Neutrophil (primary cell): ENCODE measurements at regions not wholly inside any gene's neighbourhood (a gene's known extent, or its start where the extent isn't known, plus 50 kb on each side); places are given as distances from the start of the nearest gene placed in this dataset.

Experiments used
- H3K27ac ChIP-seq: fragments of 200-600 bp; sonication (generic); 2 replicates; pipeline ENCODE4 v1.5.1; 2016; ENCODE audit warnings: mild to moderate bottlenecking, moderate library complexity
- H3K27me3 ChIP-seq: fragments of 200-600 bp; sonication (generic); 2 replicates; pipeline ENCODE4 v1.6.0; 2016; ENCODE audit warnings: mild to moderate bottlenecking
- H3K36me3 ChIP-seq: fragments of 200-600 bp; sonication (generic); 2 replicates; pipeline ENCODE4 v1.5.1; 2017
- H3K4me1 ChIP-seq, 2 experiments: fragments of 200-600 bp in 1 of 2; sonication (generic) in 1 of 2; 1 replicate in 1 of 2; 2 replicates in 1 of 2; pipeline versions ENCODE4 v1.5.1 to v1.6.1; 2013 to 2016; ENCODE audit warnings: low read depth in 1 of 2, low read length in 1 of 2, mild to moderate bottlenecking in 1 of 2, moderate library complexity in 1 of 2; ENCODE audit not compliant: control insufficient read depth in 1 of 2, insufficient read depth in 1 of 2
- H3K4me3 ChIP-seq, 2 experiments: fragments of 200-600 bp in 1 of 2; sonication (generic) in 1 of 2; 1 replicate in 1 of 2; 2 replicates in 1 of 2; pipeline ENCODE4 v1.5.1; 2013 to 2016; ENCODE audit warnings: low read depth in 1 of 2, low read length in 1 of 2, mild to moderate bottlenecking in 1 of 2, moderate library complexity in 1 of 2
- H3K9me3 ChIP-seq: fragments of 200-600 bp; sonication (generic); 2 replicates; pipeline ENCODE4 v1.5.1; 2016
- TF ChIP-seq, protein P1 (sequence below): fragments of 200-600 bp; sonication (generic); IDR thresholded peaks from 2 replicates; pipeline ENCODE4 v1.5.1; 2016; ENCODE audit warnings: antibody characterized with exemption

DNA sequence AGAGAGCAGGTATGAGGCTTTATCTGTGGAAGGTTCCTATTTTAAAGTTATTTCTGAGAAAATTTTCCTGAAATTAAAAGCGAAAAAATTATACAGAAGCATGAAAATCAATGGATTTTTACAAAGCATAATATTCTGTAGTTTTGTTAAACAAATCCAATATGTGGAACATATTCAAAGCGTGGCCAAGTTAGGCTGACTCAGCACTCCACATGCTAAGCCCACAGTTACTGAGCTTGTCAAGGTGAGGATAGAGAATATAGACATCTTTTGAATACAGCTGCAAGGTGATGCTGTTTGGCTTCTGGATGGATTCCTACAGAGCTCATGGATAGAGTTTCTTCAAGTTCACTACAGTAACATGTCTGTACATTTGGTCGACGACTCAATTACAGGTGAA, 302.5 kb downstream of the C3orf38 start:
- Histone ChIP-seq H3K9me3 (no peaks in the 10 kb centered on the region), H3K4me3 (no peak overlapping the region), H3K27me3 (no peaks in the 10 kb centered on the region), H3K4me1 (no peaks in the 10 kb centered on the region), H3K27ac (no peak overlapping the region), H3K36me3 (no peaks in the 10 kb centered on the region)
- TF ChIP-seq, protein P1, sequence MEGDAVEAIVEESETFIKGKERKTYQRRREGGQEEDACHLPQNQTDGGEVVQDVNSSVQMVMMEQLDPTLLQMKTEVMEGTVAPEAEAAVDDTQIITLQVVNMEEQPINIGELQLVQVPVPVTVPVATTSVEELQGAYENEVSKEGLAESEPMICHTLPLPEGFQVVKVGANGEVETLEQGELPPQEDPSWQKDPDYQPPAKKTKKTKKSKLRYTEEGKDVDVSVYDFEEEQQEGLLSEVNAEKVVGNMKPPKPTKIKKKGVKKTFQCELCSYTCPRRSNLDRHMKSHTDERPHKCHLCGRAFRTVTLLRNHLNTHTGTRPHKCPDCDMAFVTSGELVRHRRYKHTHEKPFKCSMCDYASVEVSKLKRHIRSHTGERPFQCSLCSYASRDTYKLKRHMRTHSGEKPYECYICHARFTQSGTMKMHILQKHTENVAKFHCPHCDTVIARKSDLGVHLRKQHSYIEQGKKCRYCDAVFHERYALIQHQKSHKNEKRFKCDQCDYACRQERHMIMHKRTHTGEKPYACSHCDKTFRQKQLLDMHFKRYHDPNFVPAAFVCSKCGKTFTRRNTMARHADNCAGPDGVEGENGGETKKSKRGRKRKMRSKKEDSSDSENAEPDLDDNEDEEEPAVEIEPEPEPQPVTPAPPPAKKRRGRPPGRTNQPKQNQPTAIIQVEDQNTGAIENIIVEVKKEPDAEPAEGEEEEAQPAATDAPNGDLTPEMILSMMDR, result no peak

DNA sequence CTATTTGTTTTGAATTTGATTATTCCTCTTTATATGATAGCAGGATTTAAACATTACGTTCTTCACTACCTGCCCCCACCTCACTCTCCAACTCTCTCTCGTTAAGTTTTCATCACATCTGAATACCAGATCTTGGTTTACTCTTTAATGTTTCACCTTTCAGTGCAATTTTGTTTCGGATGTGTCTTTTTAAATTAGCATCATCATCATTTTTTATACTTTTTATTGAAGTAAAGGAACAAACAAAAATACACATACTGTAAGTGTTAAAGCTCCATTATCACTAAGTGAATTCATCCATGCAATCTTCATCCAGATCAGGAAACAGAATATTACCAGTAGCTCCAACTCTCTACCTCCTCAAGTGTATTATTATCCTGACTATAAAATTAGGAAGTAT, 310.6 kb downstream of the C3orf38 start:
- no peak overlapping the region for H3K4me3 ChIP-seq
- H3K27ac ChIP-seq, result no peak overlapping the region
- TF ChIP-seq, protein P1, result no peak
- no peaks in the 10 kb centered on the region for H3K36me3 ChIP-seq
- H3K4me1 ChIP-seq, result no peaks in the 10 kb centered on the region
- H3K9me3 ChIP-seq, result no peaks in the 10 kb centered on the region
- no peaks in the 10 kb centered on the region for H3K27me3 ChIP-seq

DNA sequence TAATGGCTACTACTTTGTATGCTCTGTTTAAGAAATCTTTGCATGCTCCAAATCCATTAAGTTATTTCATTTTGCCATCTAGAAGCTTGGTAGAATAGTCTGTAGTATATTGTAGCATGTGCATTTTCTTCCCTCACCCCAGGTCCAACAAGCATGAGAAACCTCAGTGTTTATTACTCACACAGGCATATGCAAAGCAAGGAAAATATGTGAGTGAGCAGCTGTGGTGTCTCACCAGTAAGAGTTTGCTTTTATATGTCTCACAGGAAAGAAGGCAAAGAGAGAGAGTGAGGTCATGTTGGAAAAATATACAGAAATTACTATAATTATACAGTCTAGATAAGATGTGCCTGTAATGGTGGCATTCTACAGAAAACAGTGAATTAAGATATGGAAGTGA, 312.5 kb downstream of the C3orf38 start:
- Histone ChIP-seq H3K4me1 (no peaks in the 10 kb centered on the region), H3K9me3 (no peaks in the 10 kb centered on the region), H3K27ac (no peak overlapping the region), H3K36me3 (no peaks in the 10 kb centered on the region), H3K27me3 (no peaks in the 10 kb centered on the region), H3K4me3 (no peak overlapping the region)
- TF ChIP-seq, protein P1, result no peak

DNA sequence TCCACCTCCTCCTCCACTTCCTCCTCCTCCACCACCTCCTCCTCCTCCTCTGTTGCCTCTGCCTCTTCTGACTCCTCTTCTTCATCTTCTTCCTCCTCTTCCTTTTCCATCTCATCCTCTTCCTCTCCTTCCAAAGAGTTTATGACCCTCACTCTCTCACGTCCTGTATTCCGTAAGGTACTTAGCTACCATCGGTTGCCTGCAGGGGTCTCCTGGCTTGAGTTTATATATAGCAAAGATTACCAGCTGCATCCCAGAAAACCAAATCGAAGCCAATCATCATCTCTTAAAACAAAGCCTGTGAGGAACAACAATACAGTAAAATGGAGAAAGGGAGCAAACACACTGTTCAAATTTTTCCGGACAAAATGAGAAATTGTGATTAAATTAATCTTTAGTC, 317.4 kb downstream of the C3orf38 start:
- no peaks in the 10 kb centered on the region for H3K4me1 ChIP-seq
- TF ChIP-seq, protein P1, result no peak
- H3K36me3 ChIP-seq, result no peaks in the 10 kb centered on the region
- H3K4me3 ChIP-seq, result no peak overlapping the region
- H3K9me3 ChIP-seq, result no peaks in the 10 kb centered on the region
- no peaks in the 10 kb centered on the region for H3K27me3 ChIP-seq
- no peak overlapping the region for H3K27ac ChIP-seq

DNA sequence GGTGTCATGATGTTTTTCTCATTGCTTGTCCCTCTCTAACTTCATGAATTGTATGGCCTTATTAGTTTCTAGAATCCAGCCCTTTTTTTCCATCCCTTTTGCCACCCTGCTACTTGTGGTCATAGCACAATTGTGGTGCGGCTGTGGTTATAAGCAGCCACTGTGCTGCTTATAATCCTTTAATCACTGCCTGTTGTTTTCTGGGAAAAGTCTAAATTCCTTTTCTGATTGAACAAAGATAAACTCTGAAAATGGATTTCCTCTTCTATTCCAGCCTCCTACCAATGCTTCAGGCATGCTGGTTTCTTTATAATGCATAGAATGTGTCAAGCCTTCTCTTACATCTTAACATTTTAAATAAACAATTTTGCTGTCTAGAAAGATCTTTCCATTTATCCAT, 319.5 kb downstream of the C3orf38 start:
- Histone ChIP-seq H3K4me3 (no peak overlapping the region), H3K27ac (no peak overlapping the region), H3K9me3 (no peaks in the 10 kb centered on the region), H3K27me3 (no peaks in the 10 kb centered on the region), H3K36me3 (no peaks in the 10 kb centered on the region), H3K4me1 (no peaks in the 10 kb centered on the region)
- TF ChIP-seq, protein P1, result no peak

DNA sequence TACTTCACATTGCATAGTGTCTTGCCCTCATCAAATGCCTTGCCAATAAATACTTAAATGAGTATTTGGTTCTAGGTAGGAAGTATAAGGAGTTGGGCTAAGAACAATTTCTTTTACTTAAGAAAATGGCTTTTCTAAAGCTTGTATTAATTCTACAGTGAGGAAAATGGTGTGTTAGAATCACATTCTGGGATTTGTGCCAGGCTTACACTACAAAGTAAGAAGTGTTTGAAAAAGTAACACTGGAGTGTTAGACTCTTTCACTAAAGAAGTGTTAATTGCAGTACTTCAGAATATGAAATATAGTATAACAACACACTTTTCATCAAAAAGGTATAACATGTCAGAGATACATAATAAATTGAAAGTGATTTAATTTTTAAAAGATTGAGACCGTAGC, 328.7 kb downstream of the C3orf38 start:
- Histone ChIP-seq H3K9me3 (no peaks in the 10 kb centered on the region), H3K27ac (no peak overlapping the region), H3K4me1 (no peaks in the 10 kb centered on the region), H3K27me3 (no peaks in the 10 kb centered on the region), H3K36me3 (no peaks in the 10 kb centered on the region), H3K4me3 (no peak overlapping the region)
- TF ChIP-seq, protein P1, result no peak
